Mesendoderm (in vitro differentiated cells): ENCODE measurements at regions not wholly inside any gene's neighbourhood (a gene's known extent, or its start where the extent isn't known, plus 50 kb on each side); places are given as distances from the start of the nearest gene placed in this dataset.
A peak's percentile ranks its signal among the peaks of the same experiment; 100 is the strongest.

ENCODE experiments used
- DNase-seq: peaks from one replicate; pipeline ENCODE4 v3.0.0; 2013
- H2AK5ac ChIP-seq: 2 replicates; pipeline ENCODE4 v1.6.1; 2013; ENCODE audit warnings: low read length, inconsistent platforms
- H2BK120ac ChIP-seq: 2 replicates; pipeline ENCODE4 v1.6.1; 2013; ENCODE audit warnings: low read depth, mild to moderate bottlenecking, low read length, moderate library complexity, mixed read lengths
- H2BK15ac ChIP-seq: replicated peaks from 2 replicates; pipeline ENCODE4 v1.6.1; 2013; ENCODE audit warnings: low read depth, mild to moderate bottlenecking, moderate library complexity
- H2BK5ac ChIP-seq: 2 replicates; pipeline ENCODE4 v1.6.1; 2013; ENCODE audit warnings: low read length, inconsistent platforms
- H3K18ac ChIP-seq: 2 replicates; pipeline ENCODE4 v1.6.1; 2013; ENCODE audit warnings: mild to moderate bottlenecking, low read length, mixed read lengths
- H3K23ac ChIP-seq: one replicate; pipeline ENCODE4 v1.6.1; 2013; ENCODE audit warnings: low read length
- H3K27ac ChIP-seq: 2 replicates; pipeline ENCODE4 v1.5.1; 2013; ENCODE audit warnings: low read depth, mild to moderate bottlenecking, inconsistent platforms, low read length, moderate library complexity
- H3K27me3 ChIP-seq: 2 replicates; pipeline ENCODE4 v1.6.1; 2013; ENCODE audit warnings: low read length, control low read depth, mild to moderate bottlenecking, inconsistent platforms; ENCODE audit not compliant: insufficient read depth, poor library complexity
- H3K36me3 ChIP-seq: 2 replicates; pipeline ENCODE4 v1.6.1; 2013; ENCODE audit warnings: low read length, inconsistent platforms; ENCODE audit not compliant: control insufficient read depth, insufficient read depth
- H3K4ac ChIP-seq: one replicate; pipeline ENCODE4 v1.6.1; 2013; ENCODE audit warnings: low read depth, mild to moderate bottlenecking, low read length, moderate library complexity
- H3K4me1 ChIP-seq: 2 replicates; pipeline ENCODE4 v1.6.1; 2013; ENCODE audit warnings: low read depth, low read length, inconsistent platforms; ENCODE audit not compliant: control insufficient read depth
- H3K4me2 ChIP-seq: 2 replicates; pipeline ENCODE4 v1.6.1; 2013; ENCODE audit warnings: low read length
- H3K4me3 ChIP-seq: 2 replicates; pipeline ENCODE4 v1.5.1; 2013; ENCODE audit warnings: mild to moderate bottlenecking, low read length
- H3K56ac ChIP-seq: one replicate; pipeline ENCODE4 v1.6.1; 2013; ENCODE audit warnings: low read length
- H3K79me1 ChIP-seq: 2 replicates; pipeline ENCODE4 v1.6.1; 2013; ENCODE audit warnings: low read length, inconsistent platforms
- H3K79me2 ChIP-seq: 2 replicates; pipeline ENCODE4 v1.6.1; 2013; ENCODE audit warnings: mild to moderate bottlenecking, low read length; ENCODE audit not compliant: control insufficient read depth, insufficient read depth
- H3K9ac ChIP-seq: 2 replicates; pipeline ENCODE4 v1.6.1; 2013; ENCODE audit warnings: low read length, inconsistent platforms
- H4K5ac ChIP-seq: one replicate; pipeline ENCODE4 v1.6.1; 2013; ENCODE audit warnings: low read length
- H4K8ac ChIP-seq: one replicate; pipeline ENCODE4 v1.6.1; 2013; ENCODE audit warnings: low read depth, mild to moderate bottlenecking, control low read depth, low read length, moderate library complexity
- WGBS: extraction: QIAGEN DNeasy Blood & Tissue Kit; methylation state at CpG from one replicate; pipeline ENCODE4 v1.1.7; 2013; ENCODE audit warnings: low lambda C conversion rate, missing lambda C conversion rate; ENCODE audit not compliant: insufficient coverage; ENCODE audit errors: extremely low coverage; 5-methylcytosine and 5-hydroxymethylcytosine counted together

DNA sequence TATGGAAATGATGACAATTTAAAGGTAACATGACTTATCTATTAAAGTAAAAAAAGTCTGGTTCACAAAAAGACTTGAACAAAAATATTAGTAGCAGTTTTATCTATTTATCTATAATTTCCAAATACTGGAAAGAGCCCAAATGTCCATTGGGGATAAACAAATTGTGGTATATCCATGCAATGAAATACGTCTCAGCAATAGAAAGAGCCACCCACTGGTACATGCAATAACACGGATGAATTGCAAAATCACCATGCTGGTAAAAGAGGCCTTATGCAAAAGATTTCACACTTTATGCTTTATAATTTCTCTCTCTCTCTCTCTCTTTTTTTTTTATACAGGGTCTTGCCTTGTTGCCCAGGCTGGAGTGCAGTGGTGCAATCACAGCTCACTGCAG lies 91.4 kb upstream of the ASAP2 start:
- no peak overlapping the region for H4K8ac ChIP-seq
- H3K79me2 ChIP-seq, result no peaks in the 10 kb centered on the region
- no peaks in the 10 kb centered on the region for H3K36me3 ChIP-seq
- H4K5ac ChIP-seq, result no peak overlapping the region
- no peaks in the 10 kb centered on the region for H3K79me1 ChIP-seq
- no peak overlapping the region for H3K56ac ChIP-seq
- H3K27ac ChIP-seq, result no peak overlapping the region
- no peak overlapping the region for H3K23ac ChIP-seq
- H3K4me3 ChIP-seq, result no peak overlapping the region
- H2BK15ac ChIP-seq, result no peak overlapping the region
- no peak overlapping the region for H2BK5ac ChIP-seq
- H3K4me2 ChIP-seq, result no peak overlapping the region
- no peaks in the 10 kb centered on the region for H3K27me3 ChIP-seq
- no peak overlapping the region for H3K9ac ChIP-seq
- no CpG with 5 or more reads among the region's 2 CpGs for WGBS
- no peak overlapping the region for H3K18ac ChIP-seq
- no peak overlapping the region for H3K4ac ChIP-seq
- no peak for DNase-seq
- H2AK5ac ChIP-seq, result no peak overlapping the region
- H2BK120ac ChIP-seq, result no peak overlapping the region
- no peaks in the 10 kb centered on the region for H3K4me1 ChIP-seq

DNA sequence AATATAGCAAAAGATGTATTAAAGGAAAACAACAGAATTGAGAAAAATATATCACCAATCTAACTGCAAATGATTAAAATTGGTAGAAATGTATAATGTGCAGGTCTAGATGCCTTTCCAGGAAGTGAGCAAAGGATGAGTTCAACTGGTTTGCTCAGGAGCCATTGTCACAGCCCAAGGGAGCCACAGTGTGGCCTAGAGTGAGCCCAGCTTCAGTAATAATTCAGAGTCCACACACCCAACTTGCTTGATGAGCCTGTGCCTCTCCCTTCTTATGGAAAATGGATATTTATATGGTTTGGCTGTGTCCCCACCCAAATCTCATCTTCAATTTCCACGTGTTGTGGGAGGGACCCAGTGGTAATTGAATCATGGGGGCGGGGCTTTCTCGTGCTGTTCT lies 92.2 kb upstream of the ASAP2 start:
- no peak overlapping the region for H4K8ac ChIP-seq
- no peaks in the 10 kb centered on the region for H3K36me3 ChIP-seq
- H2BK15ac ChIP-seq, result no peak overlapping the region
- no CpG with 5 or more reads among the region's 3 CpGs for WGBS
- H2AK5ac ChIP-seq, result no peak overlapping the region
- no peak overlapping the region for H3K18ac ChIP-seq
- no peak overlapping the region for H3K4ac ChIP-seq
- H3K4me2 ChIP-seq, result no peak overlapping the region
- no peak overlapping the region for H3K4me3 ChIP-seq
- no peaks in the 10 kb centered on the region for H3K79me1 ChIP-seq
- no peak overlapping the region for H3K56ac ChIP-seq
- no peak overlapping the region for H2BK5ac ChIP-seq
- H3K27ac ChIP-seq, result no peak overlapping the region
- no peaks in the 10 kb centered on the region for H3K27me3 ChIP-seq
- H4K5ac ChIP-seq, result no peak overlapping the region
- H3K4me1 ChIP-seq, result no peaks in the 10 kb centered on the region
- no peak overlapping the region for H3K23ac ChIP-seq
- no peaks in the 10 kb centered on the region for H3K79me2 ChIP-seq
- H3K9ac ChIP-seq, result no peak overlapping the region
- DNase-seq, result no peak
- H2BK120ac ChIP-seq, result no peak overlapping the region

DNA sequence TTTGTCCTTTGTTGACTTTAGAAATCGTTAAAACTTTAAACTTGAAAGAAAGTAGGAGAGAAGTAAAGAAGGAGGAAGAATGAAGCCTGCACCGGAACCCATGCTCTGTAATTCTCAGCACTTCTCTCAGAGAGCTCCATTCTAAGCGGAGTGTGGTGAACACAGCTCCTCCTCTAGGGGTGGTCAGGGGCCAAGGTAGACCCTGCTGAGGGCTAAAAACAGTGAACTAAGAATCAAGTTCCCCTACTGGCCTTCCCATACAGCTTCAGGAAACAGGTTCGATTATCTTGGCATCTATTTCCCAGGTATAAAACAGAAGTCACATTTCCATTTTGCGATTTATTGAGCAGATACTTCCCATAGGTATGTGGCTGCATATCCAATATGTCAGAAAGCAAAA lies 92.7 kb upstream of the ASAP2 start:
- no peaks in the 10 kb centered on the region for H3K27me3 ChIP-seq
- H3K56ac ChIP-seq, result no peak overlapping the region
- H3K36me3 ChIP-seq, result no peaks in the 10 kb centered on the region
- no peak overlapping the region for H2AK5ac ChIP-seq
- no peak overlapping the region for H2BK15ac ChIP-seq
- no peak overlapping the region for H3K23ac ChIP-seq
- H3K4ac ChIP-seq, result no peak overlapping the region
- H3K4me2 ChIP-seq, result no peak overlapping the region
- H4K5ac ChIP-seq, result no peak overlapping the region
- H3K18ac ChIP-seq, result no peak overlapping the region
- WGBS, result no CpG with 5 or more reads among the region's 5 CpGs
- H3K79me2 ChIP-seq, result no peaks in the 10 kb centered on the region
- no peak overlapping the region for H4K8ac ChIP-seq
- no peak overlapping the region for H3K4me3 ChIP-seq
- H3K4me1 ChIP-seq, result no peaks in the 10 kb centered on the region
- H2BK5ac ChIP-seq, result no peak overlapping the region
- no peak overlapping the region for H3K9ac ChIP-seq
- DNase-seq, result peak; percentile 61
- H3K79me1 ChIP-seq, result no peaks in the 10 kb centered on the region
- H2BK120ac ChIP-seq, result no peak overlapping the region
- no peak overlapping the region for H3K27ac ChIP-seq

DNA sequence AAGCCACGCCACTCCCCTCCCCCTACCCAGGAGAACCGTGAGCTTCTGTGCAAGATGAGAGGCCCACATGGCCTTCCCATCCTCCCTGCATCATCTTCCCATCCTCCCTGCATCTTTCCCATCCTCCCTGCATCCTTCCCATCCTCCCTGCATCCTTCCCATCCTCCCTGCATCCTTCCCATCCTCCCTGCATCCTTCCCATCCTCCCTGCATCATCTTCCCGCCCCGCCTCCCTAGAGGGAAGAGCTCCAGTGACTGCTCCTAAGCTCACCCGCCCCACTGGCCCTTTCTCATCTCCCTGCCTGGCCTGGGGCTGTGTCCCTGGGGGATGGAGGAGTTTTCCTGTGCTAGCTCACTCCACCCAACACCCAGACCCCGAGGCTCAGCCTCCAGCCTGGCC lies 93.3 kb upstream of the ASAP2 start:
- no peak overlapping the region for H3K27ac ChIP-seq
- H4K8ac ChIP-seq, result no peak overlapping the region
- H3K4ac ChIP-seq, result no peak overlapping the region
- no peak for DNase-seq
- H2BK5ac ChIP-seq, result no peak overlapping the region
- no peaks in the 10 kb centered on the region for H3K79me1 ChIP-seq
- H3K56ac ChIP-seq, result no peak overlapping the region
- no peak overlapping the region for H3K4me2 ChIP-seq
- no peak overlapping the region for H3K18ac ChIP-seq
- no peak overlapping the region for H3K4me3 ChIP-seq
- no CpG with 5 or more reads among the region's 6 CpGs for WGBS
- no peak overlapping the region for H2AK5ac ChIP-seq
- H3K79me2 ChIP-seq, result no peaks in the 10 kb centered on the region
- H4K5ac ChIP-seq, result no peak overlapping the region
- H3K23ac ChIP-seq, result no peak overlapping the region
- H3K9ac ChIP-seq, result no peak overlapping the region
- H3K27me3 ChIP-seq, result no peaks in the 10 kb centered on the region
- H2BK120ac ChIP-seq, result no peak overlapping the region
- no peaks in the 10 kb centered on the region for H3K36me3 ChIP-seq
- no peak overlapping the region for H2BK15ac ChIP-seq
- no peaks in the 10 kb centered on the region for H3K4me1 ChIP-seq

DNA sequence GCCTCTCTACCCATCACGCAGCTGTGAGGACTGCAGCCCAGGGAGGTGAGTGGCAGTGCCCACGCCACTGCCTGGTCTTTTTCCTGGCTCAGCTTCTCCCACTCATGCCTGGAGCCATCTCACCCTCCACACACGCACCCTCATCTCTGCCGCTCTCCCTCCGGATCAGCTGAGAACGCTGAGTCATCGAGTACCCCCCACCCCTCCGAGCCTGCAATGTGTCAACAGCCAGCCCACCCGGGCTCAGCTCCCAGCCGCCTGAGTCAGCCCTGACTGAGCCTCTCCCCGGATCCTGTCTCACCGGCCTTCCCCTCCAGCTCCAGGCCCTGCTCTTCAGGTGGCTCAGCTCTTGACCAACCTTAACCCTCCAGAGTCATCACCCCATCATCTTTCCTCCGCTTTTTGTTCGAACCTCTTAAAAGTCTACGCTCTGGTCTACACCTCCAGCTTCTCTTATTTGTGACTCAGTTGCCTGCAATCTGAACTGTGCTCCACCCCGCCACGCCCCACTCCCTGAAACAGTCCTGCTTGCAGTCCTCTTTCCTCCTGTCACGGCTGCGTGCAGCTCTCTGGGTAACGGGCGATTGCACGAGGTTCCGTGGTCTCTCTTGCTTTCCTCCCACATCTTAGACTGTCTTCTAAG lies 94.4 kb upstream of the ASAP2 start:
- no peak overlapping the region for H2AK5ac ChIP-seq
- no peaks in the 10 kb centered on the region for H3K79me2 ChIP-seq
- H3K4me3 ChIP-seq, result no peak overlapping the region
- no peak overlapping the region for H2BK15ac ChIP-seq
- H3K18ac ChIP-seq, result no peak overlapping the region
- H3K27me3 ChIP-seq, result no peaks in the 10 kb centered on the region
- no peak for DNase-seq
- no peak overlapping the region for H3K4me2 ChIP-seq
- no peak overlapping the region for H3K23ac ChIP-seq
- WGBS, result no CpG with 5 or more reads among the region's 23 CpGs
- no peak overlapping the region for H3K9ac ChIP-seq
- H3K56ac ChIP-seq, result peak overlapping the region; percentile 58
- H4K5ac ChIP-seq, result no peak overlapping the region
- H2BK5ac ChIP-seq, result no peak overlapping the region
- H3K27ac ChIP-seq, result no peak overlapping the region
- no peak overlapping the region for H3K4ac ChIP-seq
- no peaks in the 10 kb centered on the region for H3K36me3 ChIP-seq
- no peak overlapping the region for H4K8ac ChIP-seq
- H2BK120ac ChIP-seq, result no peak overlapping the region
- H3K79me1 ChIP-seq, result no peaks in the 10 kb centered on the region
- no peaks in the 10 kb centered on the region for H3K4me1 ChIP-seq

DNA sequence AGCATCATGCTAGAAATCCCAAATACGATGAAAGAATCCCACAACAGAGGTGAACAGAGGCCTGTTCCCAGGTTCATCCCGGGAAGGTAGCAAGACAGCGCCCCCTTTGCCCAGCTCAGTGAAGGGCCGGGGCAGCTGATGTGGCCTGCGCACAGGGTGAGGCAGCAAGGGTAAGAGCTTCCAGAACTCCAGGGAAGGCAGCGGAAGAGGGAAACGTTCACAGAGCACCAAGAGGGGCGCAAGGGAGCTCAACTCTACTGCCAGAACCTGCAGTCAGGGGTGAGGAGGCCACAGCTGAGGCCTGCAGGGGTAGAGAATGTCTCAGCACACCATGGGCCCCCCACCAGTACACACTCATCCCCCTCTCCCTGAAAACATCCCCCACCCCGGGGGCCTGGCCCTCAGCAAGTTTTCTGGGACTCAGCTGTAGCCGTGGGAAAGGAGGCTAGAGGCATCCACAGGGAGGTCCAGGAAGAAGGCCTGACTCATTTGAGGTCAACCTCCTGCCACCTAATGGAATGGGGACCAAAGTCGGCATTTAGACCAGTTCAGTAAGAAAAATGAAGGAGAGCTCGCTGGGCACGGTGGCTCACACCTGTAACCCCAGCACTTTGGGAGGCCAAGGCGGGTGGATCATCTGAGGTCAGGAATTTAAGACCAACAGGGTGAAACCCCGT lies 95.6 kb upstream of the ASAP2 start:
- Histone ChIP-seq H2AK5ac (no peak overlapping the region), H2BK120ac (no peak overlapping the region), H3K4me2 (no peak overlapping the region), H3K79me2 (no peaks in the 10 kb centered on the region), H4K8ac (no peak overlapping the region), H3K56ac (no peak overlapping the region), H3K79me1 (no peaks in the 10 kb centered on the region), H3K23ac (no peak overlapping the region), H3K4me3 (no peak overlapping the region), H2BK15ac (no peak overlapping the region), H3K27ac (no peak overlapping the region), H2BK5ac (no peak overlapping the region), H3K9ac (no peak overlapping the region), H3K18ac (no peak overlapping the region), H3K27me3 (no peaks in the 10 kb centered on the region), H4K5ac (no peak overlapping the region), H3K4ac (no peak overlapping the region), H3K36me3 (no peaks in the 10 kb centered on the region), H3K4me1 (no peaks in the 10 kb centered on the region)
- WGBS, result no CpG with 5 or more reads among the region's 15 CpGs
- DNase-seq, result peak; percentile 94
